WTC11 (cell line): ENCODE measurements at regions not wholly inside any gene's neighbourhood (a gene's known extent, or its start where the extent isn't known, plus 50 kb on each side); places are given as distances from the start of the nearest gene placed in this dataset.

Experiments used
- ATAC-seq: fragments of 200-7000 bp; cut with Tn5 transposase; 2 replicates; pipeline ENCODE4 v1.10.0; 2021; ENCODE audit warnings: mild to moderate bottlenecking, moderate library complexity
- CTCF ChIA-PET: fragments of 300-600 bp; sonication (Branson Sonifier 250); formaldehyde crosslinking; loops from one replicate; lab custom pipeline; 2021; ENCODE audit warnings: antibody characterized with exemption; lab: Charles Lee
- POLR2A ChIA-PET: fragments of 350-600 bp; sonication (Branson Sonifier 250); formaldehyde crosslinking; loops from one replicate; lab custom pipeline; 2021; ENCODE audit warnings: antibody characterized with exemption; lab: Charles Lee
- DNase-seq: peaks from one replicate; pipeline ENCODE4 v3.0.0; 2021; ENCODE audit warnings: low spot score
- H3K27ac Mint-ChIP-seq: 2 replicates; pipeline ENCODE4 v1.8.0; 2021; ENCODE audit warnings: mixed read lengths
- H3K27me3 Mint-ChIP-seq: 2 replicates; pipeline ENCODE4 v1.8.0; 2021; ENCODE audit warnings: low read depth, mild to moderate bottlenecking, moderate library complexity, mixed read lengths
- H3K36me3 Mint-ChIP-seq: 2 replicates; pipeline ENCODE4 v1.8.0; 2021; ENCODE audit warnings: mixed read lengths
- H3K4me1 Mint-ChIP-seq: 2 replicates; pipeline ENCODE4 v1.8.0; 2022; ENCODE audit warnings: mixed read lengths
- H3K4me3 Mint-ChIP-seq: 2 replicates; pipeline ENCODE4 v1.8.0; 2021; ENCODE audit warnings: mild to moderate bottlenecking, moderate library complexity, mixed read lengths
- H3K9me3 Mint-ChIP-seq: 2 replicates; pipeline ENCODE4 v1.8.0; 2021; ENCODE audit warnings: mixed read lengths
- CREM ChIP-seq: sonication (generic); formaldehyde crosslinking; IDR thresholded peaks from 2 replicates; pipeline ENCODE4 v1.8.1; 2022; ENCODE audit warnings: mild to moderate bottlenecking, missing genetic modification reagents, moderate library complexity
- ETV6 ChIP-seq: sonication (generic); formaldehyde crosslinking; IDR thresholded peaks from 2 replicates; pipeline ENCODE4 v1.8.1; 2022; ENCODE audit warnings: mild to moderate bottlenecking, missing genetic modification reagents
- FOXJ3 ChIP-seq: sonication (generic); formaldehyde crosslinking; IDR thresholded peaks from 2 replicates; pipeline ENCODE4 v1.9.0; 2021; ENCODE audit warnings: missing genetic modification reagents, mild to moderate bottlenecking, borderline replicate concordance
- JAZF1 ChIP-seq: fragments of 250-450 bp; sonication (Bioruptor Pico); IDR thresholded peaks from 2 replicates; pipeline ENCODE4 v1.9.0; 2021; ENCODE audit warnings: moderate library complexity, mild to moderate bottlenecking, inconsistent platforms
- MXD4 ChIP-seq: fragments of 250-450 bp; sonication (Bioruptor Pico); IDR thresholded peaks from 2 replicates; pipeline ENCODE4 v1.8.0; 2021; ENCODE audit warnings: mild to moderate bottlenecking, moderate library complexity, borderline replicate concordance
- RELA ChIP-seq: sonication (generic); formaldehyde crosslinking; IDR thresholded peaks from 2 replicates; pipeline ENCODE4 v1.8.1; 2022; ENCODE audit warnings: missing genetic modification reagents, mild to moderate bottlenecking, borderline replicate concordance
- SMAD4 ChIP-seq: sonication (generic); formaldehyde crosslinking; IDR thresholded peaks from 2 replicates; pipeline ENCODE4 v1.8.0; 2022; ENCODE audit warnings: mild to moderate bottlenecking, missing genetic modification reagents
- TCF7 ChIP-seq: sonication (generic); formaldehyde crosslinking; IDR thresholded peaks from 2 replicates; pipeline ENCODE4 v1.8.0; 2022; ENCODE audit warnings: mild to moderate bottlenecking, low read depth, missing genetic modification reagents, moderate library complexity
- ZBTB21 ChIP-seq: sonication (generic); formaldehyde crosslinking; IDR thresholded peaks from 2 replicates; pipeline ENCODE4 v1.8.1; 2023; ENCODE audit warnings: mild to moderate bottlenecking, missing genetic modification reagents, borderline replicate concordance
- ZNF219 ChIP-seq: sonication (generic); formaldehyde crosslinking; IDR thresholded peaks from 2 replicates; pipeline ENCODE4 v1.8.0; 2023; ENCODE audit warnings: missing genetic modification reagents, mild to moderate bottlenecking, borderline replicate concordance
- TF ChIP-seq, protein P1 (sequence below): sonication (generic); formaldehyde crosslinking; IDR thresholded peaks from 2 replicates; pipeline ENCODE4 v1.8.1; 2022; ENCODE audit warnings: low read depth, mild to moderate bottlenecking, moderate library complexity, missing genetic modification reagents, borderline replicate concordance
- TF ChIP-seq, protein P2 (sequence below): sonication (generic); formaldehyde crosslinking; IDR thresholded peaks from 2 replicates; pipeline ENCODE4 v1.8.1; 2022; ENCODE audit warnings: mild to moderate bottlenecking, moderate library complexity, missing genetic modification reagents
- TF ChIP-seq, protein P3 (sequence below): fragments of 250-450 bp; sonication (Bioruptor Pico); IDR thresholded peaks from 2 replicates; pipeline ENCODE4 v1.9.0; 2021; ENCODE audit warnings: mild to moderate bottlenecking
- TF ChIP-seq, protein P4 (sequence below): sonication (generic); formaldehyde crosslinking; IDR thresholded peaks from 2 replicates; pipeline ENCODE4 v1.8.0; 2022; ENCODE audit warnings: mild to moderate bottlenecking, missing genetic modification reagents
- TF ChIP-seq, protein P5 (sequence below): sonication (generic); formaldehyde crosslinking; IDR thresholded peaks from 2 replicates; pipeline ENCODE4 v1.8.0; 2022; ENCODE audit warnings: mild to moderate bottlenecking, missing genetic modification reagents
- TF ChIP-seq, protein P6 (sequence below): sonication (generic); formaldehyde crosslinking; IDR thresholded peaks from 2 replicates; pipeline ENCODE4 v1.8.0; 2023; ENCODE audit warnings: mild to moderate bottlenecking, missing genetic modification reagents
- TF ChIP-seq, protein P7 (sequence below): fragments of 250-450 bp; sonication (Bioruptor Pico); IDR thresholded peaks from 2 replicates; pipeline ENCODE4 v1.9.0; 2021; ENCODE audit warnings: moderate library complexity, mild to moderate bottlenecking, inconsistent platforms, borderline replicate concordance
- TF ChIP-seq, protein P8 (sequence below): sonication (generic); formaldehyde crosslinking; IDR thresholded peaks from 2 replicates; pipeline ENCODE4 v1.8.0; 2023; ENCODE audit warnings: missing genetic modification reagents

DNA sequence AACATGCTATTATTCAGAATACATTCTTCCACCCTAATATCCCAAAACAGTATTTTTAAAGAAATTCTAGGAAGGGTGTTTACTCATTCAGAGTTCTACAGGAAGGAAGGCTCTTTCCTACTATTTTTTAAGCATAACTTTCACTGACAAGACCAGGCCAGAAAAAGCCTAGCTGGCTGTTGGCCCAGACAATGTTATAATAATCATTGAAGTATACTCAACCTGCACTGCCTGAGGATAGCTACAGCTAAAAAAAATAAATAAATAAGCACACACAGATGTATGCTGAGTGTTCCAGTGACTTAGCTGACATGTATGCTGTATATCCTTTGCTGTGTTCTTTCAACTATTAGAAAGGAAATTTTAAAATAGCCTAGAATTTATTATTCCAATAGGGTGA is 145.8 kb upstream of the SPRY1 start:
- TF ChIP-seq, protein P1, sequence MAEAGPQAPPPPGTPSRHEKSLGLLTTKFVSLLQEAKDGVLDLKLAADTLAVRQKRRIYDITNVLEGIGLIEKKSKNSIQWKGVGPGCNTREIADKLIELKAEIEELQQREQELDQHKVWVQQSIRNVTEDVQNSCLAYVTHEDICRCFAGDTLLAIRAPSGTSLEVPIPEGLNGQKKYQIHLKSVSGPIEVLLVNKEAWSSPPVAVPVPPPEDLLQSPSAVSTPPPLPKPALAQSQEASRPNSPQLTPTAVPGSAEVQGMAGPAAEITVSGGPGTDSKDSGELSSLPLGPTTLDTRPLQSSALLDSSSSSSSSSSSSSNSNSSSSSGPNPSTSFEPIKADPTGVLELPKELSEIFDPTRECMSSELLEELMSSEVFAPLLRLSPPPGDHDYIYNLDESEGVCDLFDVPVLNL (CRISPR knock-in tag) = no peak
- TF ChIP-seq, protein P2, sequence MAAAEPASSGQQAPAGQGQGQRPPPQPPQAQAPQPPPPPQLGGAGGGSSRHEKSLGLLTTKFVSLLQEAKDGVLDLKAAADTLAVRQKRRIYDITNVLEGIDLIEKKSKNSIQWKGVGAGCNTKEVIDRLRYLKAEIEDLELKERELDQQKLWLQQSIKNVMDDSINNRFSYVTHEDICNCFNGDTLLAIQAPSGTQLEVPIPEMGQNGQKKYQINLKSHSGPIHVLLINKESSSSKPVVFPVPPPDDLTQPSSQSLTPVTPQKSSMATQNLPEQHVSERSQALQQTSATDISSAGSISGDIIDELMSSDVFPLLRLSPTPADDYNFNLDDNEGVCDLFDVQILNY (CRISPR knock-in tag) = no peak
- TF ChIP-seq, protein P3, sequence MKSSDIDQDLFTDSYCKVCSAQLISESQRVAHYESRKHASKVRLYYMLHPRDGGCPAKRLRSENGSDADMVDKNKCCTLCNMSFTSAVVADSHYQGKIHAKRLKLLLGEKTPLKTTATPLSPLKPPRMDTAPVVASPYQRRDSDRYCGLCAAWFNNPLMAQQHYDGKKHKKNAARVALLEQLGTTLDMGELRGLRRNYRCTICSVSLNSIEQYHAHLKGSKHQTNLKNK (CRISPR knock-in tag) = no peak
- TF ChIP-seq MXD4 (CRISPR knock-in tag) (no peak), ZNF219 (CRISPR knock-in tag) (no peak), TCF7 (CRISPR knock-in tag) (no peak), CREM (CRISPR knock-in tag) (no peak), ETV6 (no peak), JAZF1 (CRISPR knock-in tag) (no peak), ZBTB21 (CRISPR knock-in tag) (no peak), RELA (CRISPR knock-in tag) (no peak)
- TF ChIP-seq, protein P4, sequence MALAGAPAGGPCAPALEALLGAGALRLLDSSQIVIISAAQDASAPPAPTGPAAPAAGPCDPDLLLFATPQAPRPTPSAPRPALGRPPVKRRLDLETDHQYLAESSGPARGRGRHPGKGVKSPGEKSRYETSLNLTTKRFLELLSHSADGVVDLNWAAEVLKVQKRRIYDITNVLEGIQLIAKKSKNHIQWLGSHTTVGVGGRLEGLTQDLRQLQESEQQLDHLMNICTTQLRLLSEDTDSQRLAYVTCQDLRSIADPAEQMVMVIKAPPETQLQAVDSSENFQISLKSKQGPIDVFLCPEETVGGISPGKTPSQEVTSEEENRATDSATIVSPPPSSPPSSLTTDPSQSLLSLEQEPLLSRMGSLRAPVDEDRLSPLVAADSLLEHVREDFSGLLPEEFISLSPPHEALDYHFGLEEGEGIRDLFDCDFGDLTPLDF (CRISPR knock-in tag) = no peak
- TF ChIP-seq, protein P5, sequence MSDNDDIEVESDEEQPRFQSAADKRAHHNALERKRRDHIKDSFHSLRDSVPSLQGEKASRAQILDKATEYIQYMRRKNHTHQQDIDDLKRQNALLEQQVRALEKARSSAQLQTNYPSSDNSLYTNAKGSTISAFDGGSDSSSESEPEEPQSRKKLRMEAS (CRISPR knock-in tag) = no peak
- TF ChIP-seq, protein P6, sequence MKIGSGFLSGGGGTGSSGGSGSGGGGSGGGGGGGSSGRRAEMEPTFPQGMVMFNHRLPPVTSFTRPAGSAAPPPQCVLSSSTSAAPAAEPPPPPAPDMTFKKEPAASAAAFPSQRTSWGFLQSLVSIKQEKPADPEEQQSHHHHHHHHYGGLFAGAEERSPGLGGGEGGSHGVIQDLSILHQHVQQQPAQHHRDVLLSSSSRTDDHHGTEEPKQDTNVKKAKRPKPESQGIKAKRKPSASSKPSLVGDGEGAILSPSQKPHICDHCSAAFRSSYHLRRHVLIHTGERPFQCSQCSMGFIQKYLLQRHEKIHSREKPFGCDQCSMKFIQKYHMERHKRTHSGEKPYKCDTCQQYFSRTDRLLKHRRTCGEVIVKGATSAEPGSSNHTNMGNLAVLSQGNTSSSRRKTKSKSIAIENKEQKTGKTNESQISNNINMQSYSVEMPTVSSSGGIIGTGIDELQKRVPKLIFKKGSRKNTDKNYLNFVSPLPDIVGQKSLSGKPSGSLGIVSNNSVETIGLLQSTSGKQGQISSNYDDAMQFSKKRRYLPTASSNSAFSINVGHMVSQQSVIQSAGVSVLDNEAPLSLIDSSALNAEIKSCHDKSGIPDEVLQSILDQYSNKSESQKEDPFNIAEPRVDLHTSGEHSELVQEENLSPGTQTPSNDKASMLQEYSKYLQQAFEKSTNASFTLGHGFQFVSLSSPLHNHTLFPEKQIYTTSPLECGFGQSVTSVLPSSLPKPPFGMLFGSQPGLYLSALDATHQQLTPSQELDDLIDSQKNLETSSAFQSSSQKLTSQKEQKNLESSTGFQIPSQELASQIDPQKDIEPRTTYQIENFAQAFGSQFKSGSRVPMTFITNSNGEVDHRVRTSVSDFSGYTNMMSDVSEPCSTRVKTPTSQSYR (CRISPR knock-in tag) = no peak
- TF ChIP-seq, protein P7, sequence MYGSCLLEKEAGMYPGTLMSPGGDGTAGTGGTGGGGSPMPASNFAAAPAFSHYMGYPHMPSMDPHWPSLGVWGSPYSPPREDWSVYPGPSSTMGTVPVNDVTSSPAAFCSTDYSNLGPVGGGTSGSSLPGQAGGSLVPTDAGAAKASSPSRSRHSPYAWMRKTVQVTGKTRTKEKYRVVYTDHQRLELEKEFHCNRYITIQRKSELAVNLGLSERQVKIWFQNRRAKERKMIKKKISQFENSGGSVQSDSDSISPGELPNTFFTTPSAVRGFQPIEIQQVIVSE (CRISPR knock-in tag) = no peak
- ATAC-seq = no peak
- ChIA-PET POLR2A (no interaction called here), CTCF (no interaction called here)
- Mint-ChIP-seq H3K36me3 (peaks cover under 1% of the 10 kb centered on the region; the same call in 1 of the 2 replicates), H3K27me3 (no peaks in the 10 kb centered on the region), H3K27ac (no peak overlapping the region), H3K4me3 (no peak overlapping the region), H3K4me1 (0 out of 2 replicates have a peak, but pooled peaks cover 4% of the 10 kb centered on the region), H3K9me3 (peaks cover 10% of the 10 kb centered on the region; the same call in 1 of the 2 replicates)
- no peak for DNase-seq

DNA sequence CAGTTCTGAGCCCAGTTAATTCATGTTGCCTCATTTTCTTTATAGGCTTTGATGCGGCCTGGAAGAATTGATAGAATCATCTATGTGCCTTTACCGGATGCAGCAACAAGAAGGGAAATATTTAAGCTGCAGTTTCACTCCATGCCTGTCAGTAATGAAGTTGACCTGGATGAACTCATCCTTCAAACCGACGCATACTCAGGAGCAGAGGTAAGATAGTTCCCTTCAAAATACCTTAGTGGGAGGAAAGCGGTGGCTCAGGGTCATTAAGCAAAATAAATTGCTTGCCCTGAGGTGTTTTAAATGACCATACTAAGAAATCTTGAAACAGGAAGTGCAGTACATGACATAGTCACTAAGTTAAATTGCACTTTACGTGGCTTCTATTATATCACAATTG is 140.6 kb upstream of the SPRY1 start:
- ATAC-seq = no peak
- H3K27me3 Mint-ChIP-seq = no peaks in the 10 kb centered on the region
- H3K9me3 Mint-ChIP-seq = peaks cover 10% of the 10 kb centered on the region; the same call in 1 of the 2 replicates
- peak overlapping the region; percentile 48 for H3K27ac Mint-ChIP-seq
- ChIA-PET CTCF (no interaction called here), POLR2A (no interaction called here)
- H3K36me3 Mint-ChIP-seq = peaks cover 2% of the 10 kb centered on the region; the same call in 1 of the 2 replicates
- TF ChIP-seq SMAD4 (no peak), FOXJ3 (CRISPR knock-in tag) (no peak)
- TF ChIP-seq, protein P8, sequence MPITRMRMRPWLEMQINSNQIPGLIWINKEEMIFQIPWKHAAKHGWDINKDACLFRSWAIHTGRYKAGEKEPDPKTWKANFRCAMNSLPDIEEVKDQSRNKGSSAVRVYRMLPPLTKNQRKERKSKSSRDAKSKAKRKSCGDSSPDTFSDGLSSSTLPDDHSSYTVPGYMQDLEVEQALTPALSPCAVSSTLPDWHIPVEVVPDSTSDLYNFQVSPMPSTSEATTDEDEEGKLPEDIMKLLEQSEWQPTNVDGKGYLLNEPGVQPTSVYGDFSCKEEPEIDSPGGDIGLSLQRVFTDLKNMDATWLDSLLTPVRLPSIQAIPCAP (CRISPR knock-in tag) = no peak
- DNase-seq = no peak
- H3K4me1 Mint-ChIP-seq = peaks cover 11% of the 10 kb centered on the region; the same call in 1 of the 2 replicates
- no peak overlapping the region for H3K4me3 Mint-ChIP-seq
